OCI-LY7 (cell line): ENCODE measurements at regions not wholly inside any gene's neighbourhood (a gene's known extent, or its start where the extent isn't known, plus 50 kb on each side); places are given as distances from the start of the nearest gene placed in this dataset.

Experiments
- EZH2phosphoT487 ChIP-seq: fragments of 200-600 bp; sonication (generic); IDR thresholded peaks from 2 replicates; pipeline ENCODE4 v1.6.1; 2018; ENCODE audit warnings: low read depth, borderline replicate concordance, mild to moderate bottlenecking, mixed run types, antibody characterized with exemption, low read length, moderate library complexity, mixed read lengths
- TF ChIP-seq, protein P1 (sequence below): fragments of 200-600 bp; sonication (generic); conservative IDR thresholded peaks from 2 replicates; pipeline ENCODE4 v1.5.1; 2014; ENCODE audit warnings: mild to moderate bottlenecking, antibody characterized with exemption, low read length, moderate library complexity, mixed read lengths

DNA sequence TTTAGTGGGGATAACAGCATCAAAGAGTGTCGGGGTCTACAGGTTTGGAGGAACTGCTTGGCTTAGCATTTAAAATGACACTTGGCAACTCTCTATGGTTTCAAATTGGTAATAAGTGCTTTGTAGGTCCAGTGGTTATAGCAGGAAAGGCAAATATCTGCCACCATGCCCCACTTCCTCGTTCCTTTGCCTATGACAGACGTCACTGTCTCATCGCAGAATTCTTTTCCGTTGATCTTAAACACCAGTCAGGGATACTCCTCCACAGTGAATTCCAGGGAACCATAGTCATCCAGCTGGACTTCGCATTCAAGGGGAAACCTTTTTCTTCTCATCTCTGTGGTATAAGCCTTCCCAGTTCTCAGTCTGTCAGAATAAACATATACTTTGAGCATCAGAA lies 319.1 kb downstream of the GPAT3 start:
- TF ChIP-seq, protein P1, sequence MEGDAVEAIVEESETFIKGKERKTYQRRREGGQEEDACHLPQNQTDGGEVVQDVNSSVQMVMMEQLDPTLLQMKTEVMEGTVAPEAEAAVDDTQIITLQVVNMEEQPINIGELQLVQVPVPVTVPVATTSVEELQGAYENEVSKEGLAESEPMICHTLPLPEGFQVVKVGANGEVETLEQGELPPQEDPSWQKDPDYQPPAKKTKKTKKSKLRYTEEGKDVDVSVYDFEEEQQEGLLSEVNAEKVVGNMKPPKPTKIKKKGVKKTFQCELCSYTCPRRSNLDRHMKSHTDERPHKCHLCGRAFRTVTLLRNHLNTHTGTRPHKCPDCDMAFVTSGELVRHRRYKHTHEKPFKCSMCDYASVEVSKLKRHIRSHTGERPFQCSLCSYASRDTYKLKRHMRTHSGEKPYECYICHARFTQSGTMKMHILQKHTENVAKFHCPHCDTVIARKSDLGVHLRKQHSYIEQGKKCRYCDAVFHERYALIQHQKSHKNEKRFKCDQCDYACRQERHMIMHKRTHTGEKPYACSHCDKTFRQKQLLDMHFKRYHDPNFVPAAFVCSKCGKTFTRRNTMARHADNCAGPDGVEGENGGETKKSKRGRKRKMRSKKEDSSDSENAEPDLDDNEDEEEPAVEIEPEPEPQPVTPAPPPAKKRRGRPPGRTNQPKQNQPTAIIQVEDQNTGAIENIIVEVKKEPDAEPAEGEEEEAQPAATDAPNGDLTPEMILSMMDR = no peak
- TF ChIP-seq EZH2phosphoT487 = no peak
